GM19239 (cell line): ENCODE measurements at regions not wholly inside any gene's neighbourhood (a gene's known extent, or its start where the extent isn't known, plus 50 kb on each side); places are given as distances from the start of the nearest gene placed in this dataset.
A peak's percentile ranks its signal among the peaks of the same experiment; 100 is the strongest.

Source experiments
- DNase-seq: peaks from one replicate; pipeline ENCODE4 v3.0.0; 2011; ENCODE audit warnings: low spot score; ENCODE audit not compliant: insufficient read length
- FAIRE-seq: peaks from 2 replicates; lab custom pipeline; 2011; peaks lifted over from hg19 to GRCh38; lab: Jason Lieb, UNC

GRCh38 chr22:45094081-45094720, 69.5 kb upstream of the NUP50 start:
- FAIRE-seq (no peak), DNase-seq (no peak)

GRCh38 chr22:45094825-45095224, 68.9 kb upstream of the NUP50 start:
- no peak for FAIRE-seq
- DNase-seq: no peak

- DNase-seq: peak; percentile 72
- FAIRE-seq: peak; percentile 93
Measured at GRCh38 chr22:45096256-45096907, 67.3 kb upstream of the NUP50 start.

GRCh38 chr22:45097061-45097460, 66.7 kb upstream of the NUP50 start:
- FAIRE-seq (no peak), DNase-seq (no peak)

GRCh38 chr22:45098056-45098455, 65.7 kb upstream of the NUP50 start:
- DNase-seq: no peak
- no peak for FAIRE-seq

- DNase-seq (no peak), FAIRE-seq (no peak)
Measured at GRCh38 chr22:45099961-45100360, 63.8 kb upstream of the NUP50 start.

GRCh38 chr22:45101515-45102227, 62.1 kb upstream of the NUP50 start:
- FAIRE-seq: peak; percentile 49
- DNase-seq: peak; percentile 59

- DNase-seq (no peak), FAIRE-seq (no peak)
Measured at GRCh38 chr22:45102896-45103420, 60.8 kb upstream of the NUP50 start.

GRCh38 chr22:45103756-45104155, 60.0 kb upstream of the NUP50 start:
- DNase-seq: no peak
- FAIRE-seq: no peak

- FAIRE-seq (no peak), DNase-seq (no peak)
Measured at GRCh38 chr22:45104313-45104712, 59.4 kb upstream of the NUP50 start.

- no peak for FAIRE-seq
- no peak for DNase-seq
Measured at GRCh38 chr22:45105281-45105702, 58.4 kb upstream of the NUP50 start.

- FAIRE-seq: no peak
- no peak for DNase-seq
Measured at GRCh38 chr22:45107671-45108070, 56.1 kb upstream of the NUP50 start.

- FAIRE-seq (no peak), DNase-seq (no peak)
Measured at GRCh38 chr22:45112136-45112879, 51.4 kb upstream of the NUP50 start.
